DOHH2 (cell line): ENCODE measurements at regions not wholly inside any gene's neighbourhood (a gene's known extent, or its start where the extent isn't known, plus 50 kb on each side); places are given as distances from the start of the nearest gene placed in this dataset.

Experiments used
- H3F3A ChIP-seq: fragments of 200-600 bp; sonication (generic), shearing (Covaris generic); 2 replicates; pipeline ENCODE4 v1.6.0; 2016; ENCODE audit warnings: antibody characterized with exemption, mild to moderate bottlenecking; ENCODE audit not compliant: control insufficient read depth, insufficient read depth
- H3K27ac ChIP-seq: fragments of 200-600 bp; sonication (generic); 2 replicates; pipeline ENCODE4 v1.5.1; 2014; ENCODE audit warnings: low read depth, mild to moderate bottlenecking, low read length, moderate library complexity
- H3K27me3 ChIP-seq: fragments of 200-600 bp; sonication (generic); 2 replicates; pipeline ENCODE4 v1.6.1; 2014; ENCODE audit warnings: mild to moderate bottlenecking, low read length, mixed read lengths; ENCODE audit not compliant: control insufficient read depth
- H3K36me3 ChIP-seq: fragments of 200-600 bp; sonication (generic); 2 replicates; pipeline ENCODE4 v1.6.1; 2014; ENCODE audit warnings: mild to moderate bottlenecking, low read length, moderate library complexity, mixed read lengths; ENCODE audit not compliant: control insufficient read depth
- H3K4me1 ChIP-seq: fragments of 200-600 bp; sonication (generic); 2 replicates; pipeline ENCODE4 v1.6.1; 2014; ENCODE audit warnings: mild to moderate bottlenecking, low read length, mixed read lengths; ENCODE audit not compliant: control insufficient read depth
- H3K4me2 ChIP-seq: fragments of 200-600 bp; sonication (generic); 2 replicates; pipeline ENCODE4 v1.6.0; 2014; ENCODE audit warnings: mild to moderate bottlenecking, low read length, moderate library complexity
- H3K4me3 ChIP-seq: fragments of 200-600 bp; sonication (generic); 2 replicates; pipeline ENCODE4 v1.5.1; 2014; ENCODE audit warnings: mild to moderate bottlenecking, low read length, mixed read lengths
- H3K79me2 ChIP-seq: fragments of 200-600 bp; sonication (generic); 2 replicates; pipeline ENCODE4 v1.6.1; 2014; ENCODE audit warnings: mild to moderate bottlenecking, low read length, mixed read lengths; ENCODE audit not compliant: control insufficient read depth
- H3K9me2 ChIP-seq: fragments of 200-600 bp; sonication (generic); replicated peaks from 2 replicates; pipeline ENCODE4 v1.6.1; 2014; ENCODE audit warnings: mild to moderate bottlenecking, low read length, mixed read lengths; ENCODE audit not compliant: control insufficient read depth
- H3K9me3 ChIP-seq: fragments of 200-600 bp; sonication (generic); 2 replicates; pipeline ENCODE4 v1.6.1; 2014; ENCODE audit warnings: antibody characterized with exemption, low read length, mixed read lengths; ENCODE audit not compliant: control insufficient read depth, insufficient read depth
- H4K20me1 ChIP-seq: fragments of 200-600 bp; sonication (generic); 2 replicates; pipeline ENCODE4 v1.6.0; 2014; ENCODE audit warnings: low read depth, mild to moderate bottlenecking, antibody characterized with exemption, low read length, moderate library complexity; ENCODE audit not compliant: control insufficient read depth, insufficient read depth
- EZH2phosphoT487 ChIP-seq: fragments of 200-600 bp; sonication (generic); IDR thresholded peaks from 2 replicates; pipeline ENCODE4 v1.6.1; 2017; ENCODE audit warnings: borderline replicate concordance, mild to moderate bottlenecking, antibody characterized with exemption, low read length, moderate library complexity, mixed read lengths
- TF ChIP-seq, protein P1 (sequence below): fragments of 200-600 bp; sonication (generic); IDR thresholded peaks from one replicate; pipeline ENCODE4 v1.5.1; 2014; ENCODE audit warnings: antibody characterized with exemption, mild to moderate bottlenecking, low read depth, low read length; ENCODE audit not compliant: poor library complexity, severe bottlenecking

DNA sequence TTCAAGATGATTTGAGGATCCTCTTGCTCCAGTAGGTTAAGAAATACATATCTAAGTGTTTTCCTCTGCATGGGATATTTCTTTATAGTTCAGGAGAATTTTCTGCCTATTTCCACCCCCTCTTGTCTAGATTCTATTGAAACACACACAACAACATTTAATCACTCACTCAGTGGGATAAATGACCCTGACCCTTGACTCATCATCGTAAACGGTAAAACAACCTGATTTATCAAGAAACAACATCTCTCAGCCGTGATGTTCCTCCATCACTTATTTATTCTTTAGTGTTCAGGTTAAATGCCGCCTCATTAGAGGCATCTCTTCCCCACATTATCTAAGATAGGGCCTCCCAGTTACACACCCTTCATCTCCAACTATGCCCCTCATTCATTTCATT is 208.7 kb upstream of the FMN2 start:
- TF ChIP-seq, protein P1, sequence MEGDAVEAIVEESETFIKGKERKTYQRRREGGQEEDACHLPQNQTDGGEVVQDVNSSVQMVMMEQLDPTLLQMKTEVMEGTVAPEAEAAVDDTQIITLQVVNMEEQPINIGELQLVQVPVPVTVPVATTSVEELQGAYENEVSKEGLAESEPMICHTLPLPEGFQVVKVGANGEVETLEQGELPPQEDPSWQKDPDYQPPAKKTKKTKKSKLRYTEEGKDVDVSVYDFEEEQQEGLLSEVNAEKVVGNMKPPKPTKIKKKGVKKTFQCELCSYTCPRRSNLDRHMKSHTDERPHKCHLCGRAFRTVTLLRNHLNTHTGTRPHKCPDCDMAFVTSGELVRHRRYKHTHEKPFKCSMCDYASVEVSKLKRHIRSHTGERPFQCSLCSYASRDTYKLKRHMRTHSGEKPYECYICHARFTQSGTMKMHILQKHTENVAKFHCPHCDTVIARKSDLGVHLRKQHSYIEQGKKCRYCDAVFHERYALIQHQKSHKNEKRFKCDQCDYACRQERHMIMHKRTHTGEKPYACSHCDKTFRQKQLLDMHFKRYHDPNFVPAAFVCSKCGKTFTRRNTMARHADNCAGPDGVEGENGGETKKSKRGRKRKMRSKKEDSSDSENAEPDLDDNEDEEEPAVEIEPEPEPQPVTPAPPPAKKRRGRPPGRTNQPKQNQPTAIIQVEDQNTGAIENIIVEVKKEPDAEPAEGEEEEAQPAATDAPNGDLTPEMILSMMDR: no peak
- TF ChIP-seq EZH2phosphoT487: no peak
- H3K27ac ChIP-seq: no peak overlapping the region
- no peaks in the 10 kb centered on the region for H3F3A ChIP-seq
- H3K9me3 ChIP-seq: no peaks in the 10 kb centered on the region
- H3K4me1 ChIP-seq: no peaks in the 10 kb centered on the region
- H3K79me2 ChIP-seq: no peaks in the 10 kb centered on the region
- no peaks in the 10 kb centered on the region for H3K36me3 ChIP-seq
- no peak overlapping the region for H3K4me3 ChIP-seq
- H3K27me3 ChIP-seq: no peaks in the 10 kb centered on the region
- H3K4me2 ChIP-seq: no peak overlapping the region
- H3K9me2 ChIP-seq: no peaks in the 10 kb centered on the region
- no peaks in the 10 kb centered on the region for H4K20me1 ChIP-seq

DNA sequence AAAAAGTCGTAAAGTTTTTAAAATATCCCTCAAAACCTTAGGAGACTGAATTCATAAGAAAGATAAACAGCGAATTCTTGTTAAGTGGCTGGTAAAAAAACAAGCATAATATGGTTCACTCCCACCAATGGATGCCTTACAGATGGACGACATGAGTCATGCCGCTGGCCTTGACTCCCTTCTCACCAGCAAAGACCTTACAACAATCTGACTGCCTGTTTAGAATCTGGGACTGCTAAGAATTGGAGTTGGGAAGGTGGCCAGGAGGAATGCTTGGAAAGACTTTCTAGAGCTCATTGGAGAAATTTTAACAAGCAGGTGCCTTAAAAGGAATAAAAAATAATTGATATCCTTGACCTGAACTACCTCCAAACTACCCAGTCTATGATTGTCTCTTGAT is 206.9 kb upstream of the FMN2 start:
- Histone ChIP-seq H3K36me3 (no peaks in the 10 kb centered on the region), H3K4me3 (no peak overlapping the region), H3K27ac (no peak overlapping the region), H3K4me2 (no peak overlapping the region), H3K9me2 (no peaks in the 10 kb centered on the region), H3K27me3 (no peaks in the 10 kb centered on the region), H3F3A (no peaks in the 10 kb centered on the region), H4K20me1 (no peaks in the 10 kb centered on the region), H3K79me2 (no peaks in the 10 kb centered on the region), H3K4me1 (no peaks in the 10 kb centered on the region), H3K9me3 (no peaks in the 10 kb centered on the region)
- TF ChIP-seq EZH2phosphoT487: no peak
- TF ChIP-seq, protein P1: no peak

DNA sequence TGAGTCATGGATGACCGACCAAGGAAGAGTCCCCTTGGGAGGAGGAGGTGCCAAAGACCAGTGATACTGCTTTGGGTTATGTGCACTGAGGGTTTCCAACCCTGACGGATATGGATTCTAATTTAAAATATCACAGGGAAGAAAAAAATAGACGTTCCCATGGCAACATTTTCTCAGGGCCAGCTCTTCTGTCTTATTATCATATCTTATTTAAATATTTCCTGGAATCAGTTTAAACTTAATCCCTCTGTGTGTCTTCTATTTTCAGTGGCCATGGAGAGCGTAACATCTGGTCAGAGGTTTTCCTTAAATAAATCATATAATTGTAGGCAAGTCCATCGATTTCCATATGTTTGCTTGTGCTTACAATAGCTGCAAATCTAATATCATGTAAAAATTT is 205.4 kb upstream of the FMN2 start:
- H3K27me3 ChIP-seq: no peaks in the 10 kb centered on the region
- H3K9me3 ChIP-seq: no peaks in the 10 kb centered on the region
- no peaks in the 10 kb centered on the region for H4K20me1 ChIP-seq
- H3K4me1 ChIP-seq: no peaks in the 10 kb centered on the region
- no peak overlapping the region for H3K4me3 ChIP-seq
- no peaks in the 10 kb centered on the region for H3K79me2 ChIP-seq
- H3K4me2 ChIP-seq: no peak overlapping the region
- no peak overlapping the region for H3K27ac ChIP-seq
- no peaks in the 10 kb centered on the region for H3K9me2 ChIP-seq
- TF ChIP-seq, protein P1: no peak
- no peak for TF ChIP-seq EZH2phosphoT487
- no peaks in the 10 kb centered on the region for H3K36me3 ChIP-seq
- no peaks in the 10 kb centered on the region for H3F3A ChIP-seq

DNA sequence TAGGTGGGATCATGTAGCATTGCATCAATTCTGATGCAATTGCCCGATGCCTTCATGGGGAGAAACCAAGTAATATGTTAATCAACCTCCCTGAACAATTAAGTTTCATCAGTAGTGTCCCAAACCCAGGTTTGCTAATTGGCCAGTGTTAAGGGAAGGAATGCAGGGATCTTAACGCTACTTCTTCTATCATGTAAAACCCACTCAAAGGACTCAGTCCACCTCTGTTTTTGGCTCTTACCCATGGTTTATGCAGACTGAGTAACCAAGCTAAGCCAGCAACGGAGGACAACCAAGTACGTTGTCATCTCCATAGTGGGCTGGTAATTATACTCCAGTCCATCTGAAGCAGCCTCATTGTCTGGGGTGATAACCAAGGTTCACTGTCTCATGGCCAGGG is 203.0 kb upstream of the FMN2 start:
- Histone ChIP-seq H3K27me3 (no peaks in the 10 kb centered on the region), H3F3A (no peaks in the 10 kb centered on the region), H3K9me3 (no peaks in the 10 kb centered on the region), H3K4me1 (no peaks in the 10 kb centered on the region), H3K9me2 (no peaks in the 10 kb centered on the region), H3K4me2 (no peak overlapping the region), H4K20me1 (no peaks in the 10 kb centered on the region), H3K79me2 (no peaks in the 10 kb centered on the region), H3K4me3 (no peak overlapping the region), H3K36me3 (no peaks in the 10 kb centered on the region), H3K27ac (no peak overlapping the region)
- TF ChIP-seq EZH2phosphoT487: no peak
- TF ChIP-seq, protein P1: no peak
